NCI-H128 (cell line): ENCODE measurements at regions not wholly inside any gene's neighbourhood (a gene's known extent, or its start where the extent isn't known, plus 50 kb on each side); places are given as distances from the start of the nearest gene placed in this dataset.
"Not testable (repeated sequence)": the region's sequence is repeated elsewhere in the genome, so short reads cannot be mapped to it uniquely, and the experiment has no call there.

Source experiments
- DNase-seq: peaks from one replicate; lab custom pipeline; 2025; ENCODE audit not compliant: unreplicated experiment; lab: John Stamatoyannopoulos, UW

GRCh38 chr4:152200511-152201333, 335.2 kb downstream of the FBXW7 start:
- DNase-seq = no peak

- DNase-seq = no peak
Observed at GRCh38 chr4:152197211-152197610, 338.7 kb downstream of the FBXW7 start.

GRCh38 chr4:152195888-152196287, 340.0 kb downstream of the FBXW7 start:
- DNase-seq = no peak

GRCh38 chr4:152193059-152193458, 342.8 kb downstream of the FBXW7 start:
- DNase-seq = no peak

GRCh38 chr4:152190907-152191306, 345.0 kb downstream of the FBXW7 start:
- DNase-seq = no peak

GRCh38 chr4:152189451-152190179, 346.3 kb downstream of the FBXW7 start:
- DNase-seq = no peak

- DNase-seq = no peak
Observed at GRCh38 chr4:152188801-152189200, 347.1 kb downstream of the FBXW7 start.

GRCh38 chr4:152187693-152188092, 348.2 kb downstream of the FBXW7 start:
- DNase-seq = no peak

- no peak for DNase-seq
Observed at GRCh38 chr4:152185786-152186550, 349.9 kb downstream of the FBXW7 start.

- DNase-seq = no peak
Observed at GRCh38 chr4:152181150-152181549, 354.7 kb downstream of the FBXW7 start.

GRCh38 chr4:152180369-152180768, 355.5 kb downstream of the FBXW7 start:
- DNase-seq = no peak

GRCh38 chr4:152177538-152177937, 358.4 kb downstream of the FBXW7 start:
- not testable (repeated sequence) for DNase-seq

GRCh38 chr4:152176627-152177214, 359.2 kb downstream of the FBXW7 start:
- no peak for DNase-seq

- no peak for DNase-seq
Observed at GRCh38 chr4:152175586-152175985, 360.3 kb downstream of the FBXW7 start.

- DNase-seq = no peak
Observed at GRCh38 chr4:152172146-152172545, 363.7 kb downstream of the FBXW7 start.

GRCh38 chr4:152171556-152171955, 364.3 kb downstream of the FBXW7 start:
- DNase-seq = no peak

GRCh38 chr4:152169683-152170082, 366.2 kb downstream of the FBXW7 start:
- DNase-seq = no peak

- no peak for DNase-seq
Observed at GRCh38 chr4:152168987-152169616, 366.8 kb downstream of the FBXW7 start.

- no peak for DNase-seq
Observed at GRCh38 chr4:152166567-152166966, 369.3 kb downstream of the FBXW7 start.

GRCh38 chr4:152165846-152166245, 370.0 kb downstream of the FBXW7 start:
- DNase-seq = no peak

GRCh38 chr4:152165146-152165545, 370.7 kb downstream of the FBXW7 start:
- no peak for DNase-seq
